Amygdala (tissue), 56 donors: ENCODE measurements at regions not wholly inside any gene's neighbourhood (a gene's known extent, or its start where the extent isn't known, plus 50 kb on each side); places are given as distances from the start of the nearest gene placed in this dataset.
"Not testable (repeated sequence)": the region's sequence is repeated elsewhere in the genome, so short reads cannot be mapped to it uniquely, and the experiment has no call there.

Experiments used
- DNase-seq, 56 donors: peaks; one replicate each; lab custom pipeline; 2025; lab: John Stamatoyannopoulos, UW

DNA sequence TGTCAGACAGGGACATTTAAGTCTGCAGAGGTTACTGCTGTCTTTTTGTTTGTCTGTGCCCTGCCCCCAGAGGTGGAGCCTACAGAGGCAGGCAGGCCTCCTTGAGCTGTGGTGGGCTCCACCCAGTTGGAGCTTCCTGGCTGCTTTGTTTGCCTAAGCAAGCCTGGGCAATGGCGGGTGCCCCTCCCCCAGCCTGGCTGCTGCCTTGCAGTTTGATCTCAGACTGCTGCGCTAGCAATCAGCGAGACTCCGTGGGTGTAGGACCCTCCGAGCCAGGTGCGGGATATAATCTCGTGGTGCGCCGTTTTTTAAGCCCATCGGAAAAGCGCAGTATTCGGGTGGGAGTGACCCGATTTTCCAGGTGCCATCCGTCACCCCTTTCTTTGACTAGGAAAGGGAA lies 387.7 kb upstream of the ACTBL2 start:
- not testable (repeated sequence) for DNase-seq

DNA sequence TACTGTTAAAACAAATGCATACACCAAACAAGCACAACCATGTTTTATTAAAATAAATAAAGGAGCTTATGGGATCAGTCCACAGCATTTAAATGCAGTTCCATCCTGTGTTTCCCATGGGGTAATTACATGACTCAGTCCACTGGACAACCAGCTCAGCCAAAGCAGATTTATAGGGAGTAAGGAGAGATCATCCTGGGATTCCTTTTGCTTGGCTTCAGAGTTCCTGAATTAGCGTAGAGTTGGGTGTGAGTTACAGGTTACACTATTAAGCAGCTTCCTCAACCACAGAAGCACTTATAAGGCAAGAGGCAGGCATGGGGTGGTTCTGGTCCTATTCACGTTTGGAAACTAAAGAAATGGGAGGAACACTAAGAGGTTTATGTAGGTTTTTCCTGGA lies 381.1 kb upstream of the ACTBL2 start:
- no peak for DNase-seq

DNA sequence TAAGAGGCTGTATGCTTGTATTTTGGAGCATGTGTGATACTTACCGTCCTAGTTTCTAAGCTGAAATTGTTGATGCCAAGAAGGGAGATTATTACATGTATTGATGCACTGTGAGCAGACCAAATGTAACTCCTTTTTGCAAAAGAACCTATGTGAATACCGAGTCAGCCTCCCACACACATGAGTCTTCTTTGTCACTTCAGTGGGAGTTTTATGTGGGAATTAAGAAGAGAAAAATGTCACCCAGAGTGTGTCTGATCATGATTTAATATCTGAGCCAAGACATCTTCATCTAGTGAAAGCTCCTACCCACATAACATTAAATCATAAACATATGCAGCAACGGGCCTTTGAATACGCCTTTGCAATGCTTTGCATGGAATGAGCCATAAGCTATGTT lies 380.3 kb upstream of the ACTBL2 start:
- peak in 3 of 56 donors; percentile 34 to 60 (median 38) for DNase-seq

DNA sequence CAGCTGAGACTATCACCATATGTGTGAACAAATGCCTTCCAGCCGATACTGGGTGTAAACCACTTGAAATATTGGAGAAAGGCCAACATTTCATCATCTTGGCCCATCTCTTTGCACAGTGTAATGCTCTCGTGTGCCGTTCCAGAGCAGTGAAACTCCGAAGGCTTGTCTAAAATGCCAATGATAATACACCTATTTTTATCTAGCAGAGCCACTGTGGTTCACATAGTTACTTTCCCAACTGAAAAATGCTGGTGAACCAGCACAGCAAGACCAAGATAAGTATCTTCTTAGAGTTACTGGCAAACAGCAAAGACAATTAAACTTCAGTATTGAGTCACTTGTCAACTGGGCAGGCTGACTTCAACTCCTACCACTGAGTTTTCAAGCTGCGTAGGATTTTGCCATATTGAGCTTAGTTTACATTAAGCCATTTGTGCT lies 379.9 kb upstream of the ACTBL2 start:
- peak in 6 of 56 donors; percentile 2 to 60 (median 21) for DNase-seq

DNA sequence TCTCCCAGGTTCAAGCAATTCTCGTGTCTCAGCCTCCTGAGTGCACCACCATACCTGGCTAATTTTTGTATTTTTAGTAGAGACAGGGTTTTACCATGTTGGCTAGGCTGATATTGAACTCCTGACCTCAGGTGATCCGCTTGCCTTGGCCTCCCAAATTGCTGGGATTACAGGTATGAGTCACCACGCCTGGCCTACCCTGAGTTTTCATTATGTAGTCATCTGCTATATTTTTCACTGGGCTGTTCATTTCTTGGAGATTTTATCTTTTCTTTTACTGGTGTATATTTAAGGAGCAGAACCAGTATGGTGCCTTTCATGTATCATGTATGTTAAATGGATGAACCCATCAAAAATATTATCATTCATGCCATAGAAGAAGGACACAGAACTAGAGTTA lies 377.0 kb upstream of the ACTBL2 start:
- DNase-seq, result no peak

DNA sequence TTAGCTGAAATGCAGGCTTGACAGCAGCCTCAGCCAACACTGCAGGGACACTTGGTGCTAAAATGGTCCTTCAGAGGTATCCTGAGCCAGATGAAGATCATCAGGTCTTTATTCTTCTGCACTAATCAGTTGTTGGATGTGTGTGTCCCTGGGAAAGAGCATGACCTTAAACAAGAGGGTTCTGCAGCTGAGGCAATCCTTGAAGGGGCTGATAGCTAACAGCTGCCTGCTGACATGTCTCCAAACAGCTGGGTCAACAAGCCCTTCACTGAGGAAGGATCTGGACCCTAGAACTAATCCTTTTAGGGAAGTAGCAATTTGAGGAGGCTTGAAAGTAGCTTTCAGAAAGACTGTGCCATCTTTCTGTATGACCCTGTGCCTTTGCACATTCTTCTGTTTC lies 376.3 kb upstream of the ACTBL2 start:
- DNase-seq, result no peak

DNA sequence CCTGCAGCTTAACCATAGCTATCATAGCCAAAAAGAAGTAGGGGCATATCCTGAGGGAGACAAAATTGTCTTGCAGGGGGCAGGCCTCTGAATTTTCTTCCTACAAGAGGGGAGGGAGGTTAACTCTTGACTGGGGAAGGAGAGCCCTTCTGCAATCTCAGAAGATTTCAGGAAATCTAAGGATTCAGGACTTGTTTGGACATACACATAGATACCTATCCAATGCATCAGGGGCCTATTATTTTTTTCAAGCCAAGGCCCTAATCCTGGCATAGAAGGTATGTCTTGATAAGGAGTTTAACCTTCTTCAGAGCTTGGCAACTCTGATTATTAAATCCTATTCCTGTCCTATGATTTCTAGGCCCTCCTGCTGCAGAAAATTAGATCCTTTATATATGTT lies 375.1 kb upstream of the ACTBL2 start:
- no peak for DNase-seq

DNA sequence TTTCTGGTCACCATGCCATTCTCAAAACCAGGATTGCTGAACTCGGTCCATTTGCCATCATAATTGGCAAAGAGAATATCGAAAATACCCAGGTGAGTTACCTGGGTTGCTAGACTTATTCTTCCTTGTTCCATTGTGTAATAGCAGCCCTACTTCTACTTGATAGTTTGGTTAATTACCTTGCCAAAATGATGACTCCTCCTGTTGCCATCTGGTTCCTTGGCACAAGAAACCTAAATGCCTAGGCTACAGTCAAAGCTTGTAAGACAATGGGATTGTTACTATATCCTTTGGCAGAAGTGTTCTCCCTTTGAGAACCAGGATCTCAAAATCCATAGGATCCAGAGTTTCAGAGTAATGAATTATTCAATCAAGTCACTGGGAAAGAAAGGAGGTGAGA lies 373.2 kb upstream of the ACTBL2 start:
- DNase-seq, result no peak

DNA sequence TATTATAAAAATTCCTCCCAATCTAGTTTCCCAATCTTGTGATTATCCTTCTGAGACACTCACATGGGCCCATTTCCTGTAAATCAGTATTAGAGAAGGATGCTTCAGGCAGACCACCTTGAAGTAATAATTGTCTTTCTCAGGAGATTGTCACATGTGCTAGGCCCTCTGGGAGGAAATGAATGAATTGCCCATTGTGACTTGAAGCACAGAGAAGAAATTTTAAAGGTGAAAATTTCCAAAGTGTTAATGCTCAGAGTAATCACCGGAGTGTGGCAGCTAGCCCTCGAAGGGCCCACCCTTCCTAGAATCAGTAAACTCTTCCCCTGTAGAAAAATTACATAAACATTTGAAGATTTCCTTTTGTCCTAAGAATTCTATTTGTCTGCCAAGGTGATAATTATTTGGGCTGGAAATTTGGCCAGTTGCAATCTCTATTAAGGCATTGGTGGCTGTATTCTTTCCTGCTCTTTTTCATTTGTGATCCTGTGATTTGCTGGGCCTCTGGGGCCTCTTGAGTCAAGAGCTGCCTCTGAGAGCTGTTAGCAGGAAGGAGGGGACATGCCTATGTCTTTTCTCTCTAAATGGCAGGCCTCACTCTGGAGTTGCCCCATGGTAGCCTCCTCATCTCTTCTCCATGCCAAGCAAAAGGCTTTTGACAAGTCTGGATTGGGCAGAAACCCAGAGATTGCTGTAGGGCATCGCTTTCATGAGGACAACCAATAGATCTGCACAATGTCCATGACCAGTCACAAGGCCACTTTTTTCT lies 371.5 kb upstream of the ACTBL2 start:
- DNase-seq, result no peak

DNA sequence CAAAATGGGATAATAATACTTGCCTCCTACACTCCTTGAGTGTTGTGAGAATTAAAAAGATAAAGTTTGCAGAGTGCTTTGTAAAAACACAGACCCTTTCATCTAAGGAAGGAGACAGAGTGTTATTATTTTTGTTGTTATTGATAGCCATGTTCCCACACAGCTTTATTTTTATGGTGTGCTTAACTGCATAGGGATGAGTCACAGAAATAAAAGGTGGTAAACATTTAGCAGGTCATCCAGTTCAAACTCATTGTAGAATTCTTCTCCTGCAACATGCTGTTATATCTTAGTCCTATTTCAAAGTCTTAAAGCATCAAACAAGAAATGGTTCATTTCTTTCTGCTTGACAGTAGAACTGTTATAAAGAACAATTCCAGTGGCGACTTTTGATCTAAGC lies 367.5 kb upstream of the ACTBL2 start:
- DNase-seq, result no peak

DNA sequence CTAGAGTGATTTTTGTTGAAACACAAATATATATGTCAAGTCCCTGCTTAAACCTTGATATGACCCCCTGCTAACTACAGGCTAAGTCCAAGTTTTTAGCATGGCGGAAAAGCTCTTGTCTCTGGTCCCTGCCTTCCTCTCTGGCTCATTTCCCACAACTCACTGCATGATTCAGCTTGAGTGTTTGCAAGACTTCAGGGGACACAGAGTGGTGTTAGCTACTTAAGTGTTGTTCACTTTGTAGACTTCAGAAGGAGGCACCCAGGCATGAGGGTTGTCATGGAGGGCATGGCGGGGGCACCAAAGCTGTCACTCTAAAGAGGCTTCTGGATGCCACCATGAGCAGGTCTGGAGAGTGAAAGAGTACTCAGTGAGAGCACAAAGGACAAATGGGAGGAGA lies 362.4 kb upstream of the ACTBL2 start:
- DNase-seq, result no peak

DNA sequence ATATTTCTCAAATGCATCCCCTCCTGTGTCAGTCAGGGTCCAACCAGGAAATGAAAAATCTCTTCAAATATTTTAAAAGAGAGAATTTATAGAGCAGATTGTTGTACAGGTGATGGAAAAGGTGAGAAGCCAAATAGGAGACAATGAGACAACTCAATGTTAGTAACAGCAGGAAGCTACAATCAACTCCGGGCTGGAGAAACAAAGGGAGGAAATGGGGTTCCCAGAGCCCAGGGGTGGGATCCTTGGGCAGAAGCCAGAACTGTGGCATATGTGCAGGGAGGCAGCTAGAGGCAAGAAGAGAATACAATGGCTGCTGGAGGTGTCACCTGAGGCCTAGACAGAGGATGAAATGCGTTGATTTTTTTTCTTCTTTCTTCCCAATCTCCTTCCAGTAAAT lies 361.8 kb upstream of the ACTBL2 start:
- DNase-seq, result no peak

DNA sequence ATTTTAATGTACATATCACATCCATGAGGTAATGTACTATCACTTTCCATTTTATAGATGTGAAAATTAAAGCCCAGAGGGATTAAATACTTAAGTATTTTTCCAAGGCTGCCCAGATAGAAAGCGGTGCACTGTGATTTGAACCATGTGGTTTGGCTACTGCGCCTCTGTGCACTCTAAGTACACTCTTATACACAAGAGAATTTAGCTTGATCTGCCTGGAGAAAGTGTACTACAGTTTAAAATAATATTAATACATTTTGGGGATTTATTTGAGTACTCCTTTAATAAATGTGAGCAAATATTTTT lies 360.4 kb upstream of the ACTBL2 start:
- DNase-seq, result no peak

DNA sequence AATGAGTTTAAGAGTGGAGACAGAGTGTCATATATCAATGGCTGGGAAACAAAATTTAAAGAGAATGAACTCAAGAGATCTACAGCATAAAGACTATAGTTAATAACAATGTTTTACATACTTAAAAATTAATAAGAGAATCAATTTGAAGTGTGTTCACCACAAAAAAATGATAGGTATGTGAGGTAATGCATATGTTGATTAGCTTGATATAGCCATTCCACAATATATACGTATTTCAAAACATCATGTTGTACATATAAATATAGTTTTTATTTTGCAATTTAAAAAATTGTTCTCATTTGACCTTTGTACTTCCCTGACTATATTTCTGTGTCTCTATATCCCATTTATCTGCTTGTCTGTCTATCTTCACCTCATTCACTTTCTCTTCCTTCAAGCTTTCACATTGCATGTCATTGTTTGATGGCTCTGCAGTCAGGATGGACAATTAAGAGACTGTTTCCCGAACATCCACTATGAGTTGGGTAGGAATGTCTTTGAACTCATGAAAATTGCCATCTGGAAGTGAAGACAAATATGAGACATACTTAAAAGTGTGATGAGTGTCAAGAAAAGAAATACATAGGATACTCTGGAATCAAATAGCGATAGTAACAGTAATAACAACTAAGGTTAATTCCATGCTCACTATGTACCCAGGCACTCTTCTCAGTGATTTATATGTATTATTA lies 359.9 kb upstream of the ACTBL2 start:
- DNase-seq, result no peak

DNA sequence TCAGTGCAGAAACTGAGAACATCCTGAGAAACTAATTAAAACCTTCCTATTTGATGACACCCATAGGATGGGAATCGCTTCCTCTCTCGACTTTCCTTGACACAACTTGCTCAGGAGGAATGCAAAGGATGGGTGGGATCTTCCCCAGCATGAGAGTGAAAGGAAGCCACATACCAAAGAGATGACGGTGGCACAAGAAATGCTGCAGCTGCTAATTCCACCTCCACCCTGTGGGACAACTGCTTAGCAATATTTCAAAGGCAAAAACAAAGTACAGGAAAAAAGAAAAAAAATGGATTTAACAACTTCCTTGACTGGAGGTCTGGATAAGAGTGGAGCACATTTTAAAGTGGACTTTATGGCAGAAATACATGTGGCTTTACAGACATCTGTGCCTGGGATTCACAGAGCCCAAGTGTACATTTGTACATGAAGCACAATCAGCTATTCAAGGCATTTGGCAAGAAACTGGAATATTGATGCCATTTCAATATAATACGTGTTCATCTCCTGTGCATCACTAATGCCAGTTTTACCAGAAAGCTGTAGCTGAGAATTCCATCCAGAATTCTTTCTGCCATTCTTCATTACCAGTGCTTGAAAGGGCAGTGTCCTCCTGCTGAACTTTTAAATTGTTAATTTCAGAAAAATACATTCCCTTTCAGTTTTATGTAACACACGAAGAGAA lies 359.2 kb upstream of the ACTBL2 start:
- no peak for DNase-seq

DNA sequence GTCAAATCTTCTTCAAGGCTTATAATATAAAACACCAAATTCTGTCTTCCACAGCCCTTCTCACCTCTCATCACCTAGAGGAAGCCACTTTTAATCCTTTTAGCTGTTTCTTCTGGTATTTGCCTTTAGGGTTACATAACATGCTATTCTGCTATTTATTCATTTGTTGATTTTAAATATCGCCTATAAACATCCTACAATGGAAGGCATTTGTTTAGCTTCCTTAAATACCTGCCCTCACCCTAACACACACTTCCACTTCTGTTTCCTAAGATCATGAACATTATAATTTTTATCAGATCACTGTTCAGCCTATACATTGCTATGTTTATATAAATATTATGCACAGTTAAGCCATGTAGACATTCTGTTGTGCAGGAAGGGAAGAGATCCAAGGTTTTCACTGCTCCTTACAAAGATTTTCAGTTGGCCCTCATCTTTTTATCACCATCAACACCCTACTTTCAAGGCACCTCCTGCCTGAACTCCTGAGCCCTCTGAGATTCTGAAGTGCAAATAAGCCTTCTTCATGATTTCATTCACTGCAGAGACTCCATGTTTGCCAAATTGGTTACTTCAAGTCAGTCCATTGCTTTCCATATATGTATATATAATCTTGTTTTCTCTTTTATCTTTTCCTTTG lies 356.9 kb upstream of the ACTBL2 start:
- DNase-seq, result no peak

DNA sequence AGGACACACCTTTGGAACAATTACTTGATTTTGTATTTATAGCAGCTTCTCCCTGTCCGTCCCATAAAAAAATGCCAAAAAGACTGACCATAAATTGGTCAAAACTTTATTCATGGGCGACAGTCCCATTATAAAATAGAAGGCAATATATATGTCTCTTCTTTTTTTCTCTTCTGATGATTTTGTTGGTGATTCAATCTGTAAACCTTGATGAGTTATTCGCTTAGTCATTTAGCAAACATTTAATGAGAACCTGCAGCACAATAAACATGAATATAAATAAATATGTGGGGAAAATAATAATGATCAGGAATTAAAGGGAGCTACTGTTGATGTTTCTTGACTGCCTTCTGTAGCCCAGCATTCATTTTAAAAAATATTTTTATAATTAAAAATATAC lies 356.4 kb upstream of the ACTBL2 start:
- DNase-seq, result no peak

DNA sequence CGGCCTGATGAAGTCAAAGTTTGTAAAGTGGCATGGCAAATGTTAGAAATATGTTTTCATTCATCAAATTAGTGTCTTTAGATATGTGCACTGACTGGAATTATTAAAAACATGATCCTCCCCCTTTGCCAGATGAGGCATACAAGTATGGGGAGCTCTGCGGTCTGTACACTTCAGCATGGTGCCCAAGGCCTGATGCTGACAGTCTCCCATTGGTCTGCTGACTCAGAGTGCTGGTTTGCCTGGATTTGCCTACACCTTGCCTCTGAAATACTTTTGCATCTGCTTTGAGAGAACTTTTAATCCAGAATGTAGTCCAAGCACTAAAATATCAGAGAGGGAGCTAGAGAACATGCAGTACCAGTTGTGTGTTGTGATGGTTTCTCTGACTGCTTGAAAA lies 354.3 kb upstream of the ACTBL2 start:
- no peak for DNase-seq

DNA sequence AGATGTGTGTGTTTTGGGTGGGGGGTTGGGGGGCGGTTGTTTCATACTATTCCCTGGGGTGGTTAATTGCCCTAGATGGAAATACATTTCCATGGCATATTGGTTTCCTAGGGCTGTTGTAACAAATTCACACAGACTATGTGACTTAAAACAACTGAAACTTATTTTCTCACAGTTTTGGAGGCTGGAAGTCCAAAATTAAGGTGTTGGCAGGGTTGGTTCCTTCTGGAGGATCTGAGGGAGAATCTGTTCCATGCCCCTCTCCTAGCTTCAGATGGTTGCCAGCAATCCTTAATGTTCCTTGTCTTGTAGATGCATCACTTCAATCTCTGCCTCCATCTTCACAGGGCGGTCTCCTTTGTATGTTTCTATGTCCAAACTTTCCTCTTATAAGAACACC lies 353.7 kb upstream of the ACTBL2 start:
- no peak for DNase-seq

DNA sequence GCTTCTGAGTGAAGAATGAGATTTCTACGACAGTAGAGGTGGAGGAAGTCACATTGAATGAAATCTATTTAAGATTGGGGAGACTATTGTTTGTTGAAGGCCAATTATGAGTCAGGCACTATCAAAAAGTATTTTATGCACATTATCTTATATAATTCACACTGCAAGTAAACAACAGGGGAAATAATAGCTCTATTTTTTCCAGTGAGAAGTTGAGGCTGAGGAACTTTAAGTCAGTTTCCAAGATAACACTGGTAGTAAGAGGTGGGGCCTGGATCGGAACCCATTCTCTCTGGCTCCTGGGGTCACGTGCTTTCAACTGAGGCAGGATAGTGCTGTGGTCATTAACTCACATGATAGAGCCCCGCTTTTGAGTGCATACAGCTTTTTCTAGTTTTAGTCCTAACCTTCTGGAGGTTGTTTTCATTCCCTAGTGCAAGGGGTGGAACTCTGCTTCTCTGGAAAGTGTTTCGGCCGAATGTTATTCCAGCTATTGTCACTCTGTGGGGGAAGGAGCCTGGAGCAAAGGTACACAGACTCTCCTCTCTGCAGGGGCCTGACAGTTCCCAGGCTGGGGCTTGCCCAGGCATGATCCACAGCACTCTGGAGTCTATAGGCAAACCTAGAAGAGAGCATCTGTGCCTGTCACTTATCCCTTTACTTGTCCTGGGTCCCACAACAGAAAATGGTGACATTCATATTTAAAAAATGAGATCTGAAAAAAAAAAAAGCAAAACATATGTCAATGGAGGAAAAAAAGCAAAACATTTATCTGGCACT lies 352.4 kb upstream of the ACTBL2 start:
- DNase-seq, result no peak

DNA sequence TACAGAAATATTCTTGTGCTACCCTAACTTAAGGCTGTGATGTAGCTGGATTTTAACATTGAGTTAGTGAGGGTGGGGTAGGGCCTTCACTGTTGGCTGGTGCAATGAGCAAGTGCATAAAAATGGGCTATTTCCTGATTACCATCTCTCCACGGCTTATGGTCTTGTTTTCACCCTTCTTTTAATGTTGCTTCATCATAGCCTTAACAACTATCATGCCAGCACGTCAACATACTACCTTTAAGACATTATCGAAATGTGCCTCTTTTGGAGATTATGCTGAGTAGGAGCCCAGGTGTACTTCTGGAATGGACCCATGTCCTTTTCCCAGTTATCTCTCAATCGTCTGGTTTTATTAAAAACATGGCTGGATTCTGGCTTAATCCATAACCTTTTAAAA lies 350.9 kb upstream of the ACTBL2 start:
- DNase-seq, result no peak
